ENCODE measurements at regions not wholly inside any gene's neighbourhood (a gene's known extent, or its start where the extent isn't known, plus 50 kb on each side); places are given as distances from the start of the nearest gene placed in this dataset.

- peaks cover 6% of the 10 kb centered on the region for H3K4me1 ChIP-seq (ENCODE audit: insufficient read depth, low read length)
- H3K27ac ChIP-seq (ENCODE audit: low read depth, low read length): no peak overlapping the region
- H3K9ac ChIP-seq (ENCODE audit: low read length): no peak overlapping the region
- no peaks in the 10 kb centered on the region for H3K36me3 ChIP-seq (ENCODE audit: insufficient read depth, low read length)
- H3K27me3 ChIP-seq (ENCODE audit: control insufficient read depth in 1 of 2, insufficient read depth in 2 of 2, low read length in 2 of 2): no peaks in the 10 kb centered on the region
- H3K4me3 ChIP-seq (ENCODE audit: low read depth in 1 of 2, low read length in 2 of 2): no peak overlapping the region
- no peaks in the 10 kb centered on the region for H3K9me3 ChIP-seq (ENCODE audit: low read length)
Observed at GRCh38 chr9:18182636-18183035, 291.3 kb upstream of the ADAMTSL1 start.

GRCh38 chr9:18183974-18184373 lies 290.0 kb upstream of the ADAMTSL1 start:
- Histone ChIP-seq H3K9me3 (ENCODE audit: low read length) (no peaks in the 10 kb centered on the region), H3K36me3 (ENCODE audit: insufficient read depth, low read length) (no peaks in the 10 kb centered on the region), H3K27me3 (ENCODE audit: control insufficient read depth in 1 of 2, insufficient read depth in 2 of 2, low read length in 2 of 2) (no peaks in the 10 kb centered on the region), H3K4me1 (ENCODE audit: insufficient read depth, low read length) (peaks cover 6% of the 10 kb centered on the region), H3K4me3 (ENCODE audit: low read depth in 1 of 2, low read length in 2 of 2) (no peak overlapping the region), H3K27ac (ENCODE audit: low read depth, low read length) (no peak overlapping the region), H3K9ac (ENCODE audit: low read length) (no peak overlapping the region)

GRCh38 chr9:18184401-18184800 lies 289.6 kb upstream of the ADAMTSL1 start:
- H3K27ac ChIP-seq (ENCODE audit: low read depth, low read length): no peak overlapping the region
- H3K9ac ChIP-seq (ENCODE audit: low read length): no peak overlapping the region
- H3K9me3 ChIP-seq (ENCODE audit: low read length): no peaks in the 10 kb centered on the region
- H3K4me1 ChIP-seq (ENCODE audit: insufficient read depth, low read length): peaks cover 6% of the 10 kb centered on the region
- H3K36me3 ChIP-seq (ENCODE audit: insufficient read depth, low read length): no peaks in the 10 kb centered on the region
- H3K4me3 ChIP-seq (ENCODE audit: low read depth in 1 of 2, low read length in 2 of 2): no peak overlapping the region
- no peaks in the 10 kb centered on the region for H3K27me3 ChIP-seq (ENCODE audit: control insufficient read depth in 1 of 2, insufficient read depth in 2 of 2, low read length in 2 of 2)

GRCh38 chr9:18185196-18185595 lies 288.8 kb upstream of the ADAMTSL1 start:
- Histone ChIP-seq H3K27ac (ENCODE audit: low read depth, low read length) (no peak overlapping the region), H3K4me1 (ENCODE audit: insufficient read depth, low read length) (peaks cover 6% of the 10 kb centered on the region), H3K36me3 (ENCODE audit: insufficient read depth, low read length) (no peaks in the 10 kb centered on the region), H3K27me3 (ENCODE audit: control insufficient read depth in 1 of 2, insufficient read depth in 2 of 2, low read length in 2 of 2) (no peaks in the 10 kb centered on the region), H3K4me3 (ENCODE audit: low read depth in 1 of 2, low read length in 2 of 2) (no peak overlapping the region), H3K9me3 (ENCODE audit: low read length) (no peaks in the 10 kb centered on the region), H3K9ac (ENCODE audit: low read length) (no peak overlapping the region)

GRCh38 chr9:18188971-18189370 lies 285.0 kb upstream of the ADAMTSL1 start:
- Histone ChIP-seq H3K27me3 (ENCODE audit: control insufficient read depth in 1 of 2, insufficient read depth in 2 of 2, low read length in 2 of 2) (no peaks in the 10 kb centered on the region), H3K9ac (ENCODE audit: low read length) (no peak overlapping the region), H3K36me3 (ENCODE audit: insufficient read depth, low read length) (no peaks in the 10 kb centered on the region), H3K4me3 (ENCODE audit: low read depth in 1 of 2, low read length in 2 of 2) (no peak overlapping the region), H3K9me3 (ENCODE audit: low read length) (no peaks in the 10 kb centered on the region), H3K4me1 (ENCODE audit: insufficient read depth, low read length) (peaks cover 6% of the 10 kb centered on the region), H3K27ac (ENCODE audit: low read depth, low read length) (no peak overlapping the region)

- H3K4me1 ChIP-seq (ENCODE audit: insufficient read depth, low read length): peaks cover 4% of the 10 kb centered on the region
- H3K4me3 ChIP-seq (ENCODE audit: low read depth in 1 of 2, low read length in 2 of 2): no peak overlapping the region
- H3K27me3 ChIP-seq (ENCODE audit: control insufficient read depth in 1 of 2, insufficient read depth in 2 of 2, low read length in 2 of 2): no peaks in the 10 kb centered on the region
- no peak overlapping the region for H3K27ac ChIP-seq (ENCODE audit: low read depth, low read length)
- no peaks in the 10 kb centered on the region for H3K36me3 ChIP-seq (ENCODE audit: insufficient read depth, low read length)
- no peak overlapping the region for H3K9ac ChIP-seq (ENCODE audit: low read length)
- H3K9me3 ChIP-seq (ENCODE audit: low read length): no peaks in the 10 kb centered on the region
Observed at GRCh38 chr9:18189871-18190670, 283.9 kb upstream of the ADAMTSL1 start.

- Histone ChIP-seq H3K27me3 (ENCODE audit: control insufficient read depth in 1 of 2, insufficient read depth in 2 of 2, low read length in 2 of 2) (no peaks in the 10 kb centered on the region), H3K4me1 (ENCODE audit: insufficient read depth, low read length) (no peaks in the 10 kb centered on the region), H3K4me3 (ENCODE audit: low read depth in 1 of 2, low read length in 2 of 2) (no peak overlapping the region), H3K9me3 (ENCODE audit: low read length) (no peaks in the 10 kb centered on the region), H3K9ac (ENCODE audit: low read length) (no peak overlapping the region), H3K36me3 (ENCODE audit: insufficient read depth, low read length) (no peaks in the 10 kb centered on the region), H3K27ac (ENCODE audit: low read depth, low read length) (no peak overlapping the region)
Observed at GRCh38 chr9:18190671-18191374, 283.1 kb upstream of the ADAMTSL1 start.

GRCh38 chr9:18194316-18194715 lies 279.6 kb upstream of the ADAMTSL1 start:
- Histone ChIP-seq H3K9ac (ENCODE audit: low read length) (no peak overlapping the region), H3K4me1 (ENCODE audit: insufficient read depth, low read length) (no peaks in the 10 kb centered on the region), H3K4me3 (ENCODE audit: low read depth in 1 of 2, low read length in 2 of 2) (no peak overlapping the region), H3K27ac (ENCODE audit: low read depth, low read length) (no peak overlapping the region), H3K9me3 (ENCODE audit: low read length) (no peaks in the 10 kb centered on the region), H3K27me3 (ENCODE audit: control insufficient read depth in 1 of 2, insufficient read depth in 2 of 2, low read length in 2 of 2) (no peaks in the 10 kb centered on the region), H3K36me3 (ENCODE audit: insufficient read depth, low read length) (no peaks in the 10 kb centered on the region)

- Histone ChIP-seq H3K36me3 (ENCODE audit: insufficient read depth, low read length) (no peaks in the 10 kb centered on the region), H3K27me3 (ENCODE audit: control insufficient read depth in 1 of 2, insufficient read depth in 2 of 2, low read length in 2 of 2) (no peaks in the 10 kb centered on the region), H3K9ac (ENCODE audit: low read length) (no peak overlapping the region), H3K4me3 (ENCODE audit: low read depth in 1 of 2, low read length in 2 of 2) (no peak overlapping the region), H3K27ac (ENCODE audit: low read depth, low read length) (no peak overlapping the region), H3K9me3 (ENCODE audit: low read length) (no peaks in the 10 kb centered on the region), H3K4me1 (ENCODE audit: insufficient read depth, low read length) (no peaks in the 10 kb centered on the region)
Observed at GRCh38 chr9:18195223-18195622, 278.7 kb upstream of the ADAMTSL1 start.

GRCh38 chr9:18202924-18203323 lies 271.0 kb upstream of the ADAMTSL1 start:
- H3K9ac ChIP-seq (ENCODE audit: low read length): no peak overlapping the region
- no peaks in the 10 kb centered on the region for H3K36me3 ChIP-seq (ENCODE audit: insufficient read depth, low read length)
- no peak overlapping the region for H3K27ac ChIP-seq (ENCODE audit: low read depth, low read length)
- H3K9me3 ChIP-seq (ENCODE audit: low read length): no peaks in the 10 kb centered on the region
- no peaks in the 10 kb centered on the region for H3K4me1 ChIP-seq (ENCODE audit: insufficient read depth, low read length)
- H3K4me3 ChIP-seq (ENCODE audit: low read depth in 1 of 2, low read length in 2 of 2): no peak overlapping the region
- H3K27me3 ChIP-seq (ENCODE audit: control insufficient read depth in 1 of 2, insufficient read depth in 2 of 2, low read length in 2 of 2): no peaks in the 10 kb centered on the region

GRCh38 chr9:18207735-18208134 lies 266.2 kb upstream of the ADAMTSL1 start:
- no peaks in the 10 kb centered on the region for H3K36me3 ChIP-seq (ENCODE audit: insufficient read depth, low read length)

More at GRCh38 chr9:18207735-18208134, 266.2 kb upstream of the ADAMTSL1 start:
- peaks cover 6% of the 10 kb centered on the region for H3K4me1 ChIP-seq (ENCODE audit: insufficient read depth, low read length)
- no peak overlapping the region for H3K9ac ChIP-seq (ENCODE audit: low read length)
- no peak overlapping the region for H3K27ac ChIP-seq (ENCODE audit: low read depth, low read length)
- no peak overlapping the region for H3K4me3 ChIP-seq (ENCODE audit: low read depth in 1 of 2, low read length in 2 of 2)
- no peaks in the 10 kb centered on the region for H3K9me3 ChIP-seq (ENCODE audit: low read length)
- no peaks in the 10 kb centered on the region for H3K27me3 ChIP-seq (ENCODE audit: control insufficient read depth in 1 of 2, insufficient read depth in 2 of 2, low read length in 2 of 2)

Data from muscle layer of colon (tissue), 2 donors.